Neural cell (in vitro differentiated cells): ENCODE measurements at regions not wholly inside any gene's neighbourhood (a gene's known extent, or its start where the extent isn't known, plus 50 kb on each side); places are given as distances from the start of the nearest gene placed in this dataset.

Experiments
- EP300 ChIP-seq: fragments of 450-650 bp; conservative IDR thresholded peaks from 2 replicates; pipeline ENCODE4 v1.6.1; 2014; ENCODE audit warnings: antibody characterized with exemption, mild to moderate bottlenecking, moderate library complexity; ENCODE audit not compliant: poor library complexity, severe bottlenecking
- POLR2AphosphoS5 ChIP-seq: IDR thresholded peaks from 2 replicates; pipeline ENCODE4 v1.6.1; 2012
- RAD21 ChIP-seq: fragments of 450-650 bp; conservative IDR thresholded peaks from 2 replicates; pipeline ENCODE4 v1.6.1; 2014; ENCODE audit warnings: antibody characterized with exemption, mild to moderate bottlenecking, moderate library complexity
- TF ChIP-seq, protein P1 (sequence below): fragments of 450-650 bp; IDR thresholded peaks from 2 replicates; pipeline ENCODE4 v1.5.1; 2014; ENCODE audit warnings: antibody characterized with exemption, mild to moderate bottlenecking, moderate library complexity; ENCODE audit not compliant: poor library complexity, severe bottlenecking

DNA sequence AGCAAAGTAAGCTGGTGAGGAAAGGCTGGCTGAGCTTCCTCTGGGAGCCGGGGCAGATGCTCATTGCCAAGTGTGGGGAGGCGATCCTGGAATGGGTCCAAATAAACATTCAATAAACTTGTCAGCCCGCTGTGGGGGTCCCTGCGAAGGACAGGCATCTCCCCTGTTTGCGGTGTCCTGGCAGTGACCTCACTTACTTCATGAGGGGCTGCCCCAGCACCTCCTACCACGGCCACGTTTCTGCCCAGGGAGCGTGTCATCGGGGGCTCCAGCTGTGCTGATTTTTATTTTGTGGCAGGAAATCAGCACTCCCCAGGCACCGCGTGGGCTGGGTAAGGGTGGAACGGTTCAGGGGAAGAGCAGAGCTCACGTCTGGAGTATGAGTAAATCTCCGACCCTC, 493.9 kb upstream of the B3GAT1 start:
- TF ChIP-seq, protein P1, sequence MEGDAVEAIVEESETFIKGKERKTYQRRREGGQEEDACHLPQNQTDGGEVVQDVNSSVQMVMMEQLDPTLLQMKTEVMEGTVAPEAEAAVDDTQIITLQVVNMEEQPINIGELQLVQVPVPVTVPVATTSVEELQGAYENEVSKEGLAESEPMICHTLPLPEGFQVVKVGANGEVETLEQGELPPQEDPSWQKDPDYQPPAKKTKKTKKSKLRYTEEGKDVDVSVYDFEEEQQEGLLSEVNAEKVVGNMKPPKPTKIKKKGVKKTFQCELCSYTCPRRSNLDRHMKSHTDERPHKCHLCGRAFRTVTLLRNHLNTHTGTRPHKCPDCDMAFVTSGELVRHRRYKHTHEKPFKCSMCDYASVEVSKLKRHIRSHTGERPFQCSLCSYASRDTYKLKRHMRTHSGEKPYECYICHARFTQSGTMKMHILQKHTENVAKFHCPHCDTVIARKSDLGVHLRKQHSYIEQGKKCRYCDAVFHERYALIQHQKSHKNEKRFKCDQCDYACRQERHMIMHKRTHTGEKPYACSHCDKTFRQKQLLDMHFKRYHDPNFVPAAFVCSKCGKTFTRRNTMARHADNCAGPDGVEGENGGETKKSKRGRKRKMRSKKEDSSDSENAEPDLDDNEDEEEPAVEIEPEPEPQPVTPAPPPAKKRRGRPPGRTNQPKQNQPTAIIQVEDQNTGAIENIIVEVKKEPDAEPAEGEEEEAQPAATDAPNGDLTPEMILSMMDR = no peak
- TF ChIP-seq EP300 (no peak), POLR2AphosphoS5 (no peak), RAD21 (no peak)
